Forelimb muscle (tissue), 1 donor: ENCODE measurements at regions not wholly inside any gene's neighbourhood (a gene's known extent, or its start where the extent isn't known, plus 50 kb on each side); places are given as distances from the start of the nearest gene placed in this dataset.
"Not testable (repeated sequence)": the region's sequence is repeated elsewhere in the genome, so short reads cannot be mapped to it uniquely, and the experiment has no call there.

Experiments used
- DNase-seq: peaks from one replicate; pipeline ENCODE4 v3.0.0-alpha.2; 2013; ENCODE audit warnings: low read depth

DNA sequence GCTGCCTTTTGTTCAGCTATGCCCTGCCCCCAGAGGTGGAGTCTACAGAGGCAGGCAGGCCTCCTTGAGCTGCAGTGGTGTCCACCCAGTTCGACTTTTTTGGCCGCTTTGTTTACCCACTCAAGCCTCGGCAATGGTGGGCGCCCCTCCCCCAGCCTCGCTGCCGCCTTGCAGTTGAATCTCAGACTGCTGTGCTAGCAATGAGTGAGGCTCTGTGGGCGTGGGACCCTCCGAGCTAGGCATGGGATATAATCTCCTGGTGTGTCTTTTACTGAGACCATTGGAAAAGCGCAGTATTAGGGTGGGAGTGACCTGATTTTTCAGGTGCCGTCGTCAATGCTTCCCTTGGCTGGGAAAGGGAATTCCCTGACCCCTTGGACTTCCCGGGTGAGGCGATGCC, 279.3 kb downstream of the PTH2R start:
- not testable (repeated sequence) for DNase-seq

DNA sequence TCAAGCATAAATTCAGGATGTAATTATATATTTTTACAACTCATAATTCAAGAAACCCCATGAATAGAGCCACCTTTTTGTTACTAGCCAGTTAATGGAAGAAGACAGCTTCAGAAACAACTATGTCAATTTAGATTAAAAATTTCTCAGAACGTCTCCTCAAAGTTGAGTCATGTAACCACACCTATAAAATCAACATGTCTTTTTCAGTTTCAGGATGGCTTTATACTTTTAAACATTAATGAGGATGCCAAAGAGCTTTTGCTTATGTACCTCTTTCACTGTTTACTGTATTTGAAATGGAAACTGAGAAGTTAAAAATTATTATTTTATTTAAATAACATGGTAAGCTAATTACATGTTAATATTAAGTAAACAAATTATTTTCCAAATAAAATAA, 280.1 kb downstream of the PTH2R start:
- no peak for DNase-seq

DNA sequence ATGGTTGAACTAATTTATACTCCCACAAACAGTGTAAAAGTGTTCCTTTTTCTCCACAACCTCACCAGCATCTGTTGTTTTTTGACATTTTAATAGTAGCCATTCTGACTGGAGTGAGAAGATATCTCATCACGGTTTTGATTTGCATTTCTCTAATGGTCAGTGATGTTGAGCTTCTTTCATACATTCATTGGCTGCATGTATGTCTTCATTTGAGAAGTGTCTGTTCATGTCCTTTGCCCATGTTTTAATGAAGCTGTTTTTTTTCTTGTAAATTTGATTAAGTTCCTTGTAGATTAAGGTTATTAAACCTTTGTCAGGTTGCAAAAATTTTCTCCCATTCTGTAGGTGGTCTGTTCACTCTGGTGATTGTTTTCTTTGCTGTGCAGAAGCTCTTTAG, 281.1 kb downstream of the PTH2R start:
- DNase-seq, result not testable (repeated sequence)

DNA sequence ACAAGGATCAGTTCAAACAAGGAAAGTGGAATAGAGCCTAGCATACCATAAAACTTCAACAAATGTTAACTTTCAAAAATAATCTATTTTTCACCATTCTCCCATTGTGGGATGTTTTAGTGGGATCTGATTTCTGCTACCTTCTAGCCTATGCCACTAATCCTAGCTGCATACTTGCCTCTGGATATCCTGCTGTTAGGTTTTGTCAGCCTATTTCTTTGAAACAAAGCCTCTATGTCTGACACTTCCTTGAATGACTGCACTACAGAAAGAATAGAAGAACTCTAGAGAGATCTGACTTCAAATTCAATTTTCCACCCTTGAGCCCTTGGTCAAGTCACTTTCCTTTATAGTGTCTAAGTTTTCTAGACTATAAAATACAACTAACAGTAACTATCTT, 291.5 kb downstream of the PTH2R start:
- no peak for DNase-seq

DNA sequence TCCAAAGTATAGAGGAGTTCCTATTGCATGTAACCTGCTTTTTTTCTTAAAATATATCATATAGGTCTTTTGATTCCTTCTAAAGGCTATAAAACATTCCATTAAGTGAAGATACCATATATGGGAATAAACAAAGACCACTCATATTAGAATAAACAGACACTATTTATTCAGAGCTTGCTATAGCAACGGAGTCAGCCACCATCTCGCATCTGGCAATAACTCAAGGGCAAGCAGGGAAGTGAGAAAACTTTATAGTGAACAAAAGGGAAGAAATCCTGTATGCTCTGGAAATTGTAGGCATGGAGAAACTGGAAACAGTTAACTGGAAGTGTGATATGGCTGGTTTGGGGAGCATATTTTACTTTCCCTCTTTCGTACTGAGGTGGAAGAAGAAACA, 301.9 kb downstream of the PTH2R start:
- DNase-seq, result no peak

DNA sequence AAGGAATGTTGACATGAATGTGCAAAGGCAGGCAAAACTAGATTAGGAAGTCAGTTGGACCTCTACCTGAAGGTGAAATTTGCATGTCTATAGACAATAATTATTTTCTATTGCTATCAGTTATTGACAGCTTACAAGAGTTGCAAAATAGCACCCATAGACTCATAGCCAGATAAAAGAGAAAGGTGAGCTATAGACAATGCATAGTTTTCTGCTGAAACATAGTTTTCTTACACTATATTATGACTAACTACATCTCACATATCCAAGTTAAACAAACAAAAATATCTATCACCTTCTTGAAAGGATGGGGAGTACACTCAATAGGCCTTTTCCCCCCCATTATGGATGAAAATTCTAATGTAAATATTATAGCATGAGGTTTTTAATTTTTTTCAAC, 305.0 kb downstream of the PTH2R start:
- no peak for DNase-seq

DNA sequence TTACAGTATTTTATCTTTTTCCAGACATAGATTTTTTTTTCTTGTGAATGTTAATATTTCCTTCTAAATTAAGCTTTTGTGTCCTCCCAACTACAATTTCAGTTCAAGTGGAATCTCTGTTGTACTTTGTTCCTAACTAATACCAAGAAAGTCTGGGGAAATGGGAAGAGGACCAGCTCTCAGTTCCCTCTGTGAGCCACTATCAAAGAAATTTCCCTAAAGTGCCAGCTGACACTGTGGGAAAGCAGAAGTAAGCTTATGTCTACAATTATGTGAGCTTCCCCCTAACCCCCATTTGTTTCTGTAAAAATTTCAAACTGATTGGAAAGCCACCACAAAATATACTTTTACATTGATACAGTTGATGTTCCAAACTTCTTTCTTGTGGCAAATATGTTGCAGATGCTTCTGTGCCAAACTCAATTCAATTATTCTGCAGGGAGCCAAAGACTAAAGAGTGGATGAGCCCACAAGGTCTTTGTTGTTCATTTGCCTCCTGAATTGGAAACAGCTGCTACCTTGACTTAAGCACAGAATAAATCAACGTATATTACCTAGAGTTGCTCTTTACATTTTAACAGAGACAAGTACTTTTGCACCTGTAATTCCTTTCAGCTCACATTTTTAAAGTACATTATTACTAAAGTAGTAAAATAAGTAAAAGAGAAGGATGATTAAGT, 306.6 kb downstream of the PTH2R start:
- DNase-seq, result peak; percentile 5

DNA sequence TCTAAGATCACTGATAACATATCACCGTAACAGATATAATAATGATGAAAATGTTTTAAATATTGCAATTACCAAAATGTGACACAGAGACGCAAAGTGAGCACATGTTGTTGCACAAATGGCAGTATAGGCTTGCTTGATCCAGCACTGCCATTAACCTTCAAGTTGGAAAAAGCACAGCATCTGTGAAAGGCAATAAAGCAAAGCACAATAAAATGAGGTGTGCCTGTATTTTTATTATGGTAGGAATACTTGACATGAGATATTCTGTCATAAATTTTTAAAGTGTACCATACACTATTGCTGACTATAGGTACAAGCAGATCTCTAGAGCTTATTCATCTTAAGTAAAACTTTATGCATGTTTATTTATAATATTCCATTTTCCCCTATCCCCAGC, 312.2 kb downstream of the PTH2R start:
- no peak for DNase-seq

DNA sequence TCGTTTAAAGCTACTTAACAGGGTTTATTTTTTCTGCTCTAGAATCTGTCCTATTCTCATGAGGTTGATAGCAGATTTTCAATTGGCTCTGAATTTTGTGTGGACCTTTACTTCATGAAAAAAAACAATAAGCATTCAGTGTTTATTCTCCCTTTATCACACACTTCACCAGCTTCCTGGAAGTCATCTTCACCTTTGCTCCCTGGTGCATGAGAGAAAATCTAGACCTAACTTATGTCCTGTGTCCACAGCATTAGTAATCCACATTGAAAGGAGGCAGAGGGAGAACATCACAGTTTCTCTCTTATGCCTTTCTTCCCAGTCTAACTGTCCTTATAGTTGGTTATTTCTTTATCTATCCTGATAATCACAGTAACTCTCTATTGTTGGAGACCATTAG, 316.1 kb downstream of the PTH2R start:
- no peak for DNase-seq

DNA sequence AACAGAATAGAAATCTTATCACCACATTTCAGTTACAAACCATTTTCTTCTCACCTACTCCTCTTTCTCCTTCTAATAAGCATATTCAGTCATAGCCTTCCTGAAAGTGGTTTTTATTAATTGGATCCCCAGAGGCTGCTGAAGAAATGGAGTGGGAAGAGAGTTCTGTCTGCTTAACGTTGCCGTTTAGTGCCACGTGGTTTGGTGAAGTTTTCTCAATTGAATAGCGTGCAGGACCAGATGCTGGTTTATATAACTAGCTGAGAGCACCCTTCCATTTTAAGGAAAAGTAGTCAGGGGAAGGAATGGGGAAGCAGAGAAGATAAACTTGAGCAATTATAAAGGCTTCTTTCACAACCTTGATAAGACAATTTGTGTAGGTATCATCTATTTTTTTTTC, 318.7 kb downstream of the PTH2R start:
- no peak for DNase-seq

DNA sequence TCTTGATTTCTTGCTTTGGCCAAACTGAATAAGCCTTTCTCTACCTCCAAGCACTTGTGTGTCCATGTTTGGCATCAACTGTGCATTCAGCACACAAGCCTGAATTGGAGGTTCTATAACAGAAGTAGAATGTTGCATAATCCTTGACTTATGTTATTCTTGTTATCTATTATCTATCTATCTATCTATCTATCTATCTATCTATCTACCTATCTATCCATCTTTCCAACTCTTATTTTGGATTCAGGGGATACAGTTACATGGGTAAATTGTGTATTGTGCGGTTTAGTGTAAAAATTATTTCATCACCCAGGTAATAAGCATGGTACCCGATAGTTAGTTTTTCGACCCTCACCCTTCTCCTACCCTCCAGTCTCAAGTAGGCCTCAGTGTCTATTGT, 319.6 kb downstream of the PTH2R start:
- DNase-seq, result no peak

DNA sequence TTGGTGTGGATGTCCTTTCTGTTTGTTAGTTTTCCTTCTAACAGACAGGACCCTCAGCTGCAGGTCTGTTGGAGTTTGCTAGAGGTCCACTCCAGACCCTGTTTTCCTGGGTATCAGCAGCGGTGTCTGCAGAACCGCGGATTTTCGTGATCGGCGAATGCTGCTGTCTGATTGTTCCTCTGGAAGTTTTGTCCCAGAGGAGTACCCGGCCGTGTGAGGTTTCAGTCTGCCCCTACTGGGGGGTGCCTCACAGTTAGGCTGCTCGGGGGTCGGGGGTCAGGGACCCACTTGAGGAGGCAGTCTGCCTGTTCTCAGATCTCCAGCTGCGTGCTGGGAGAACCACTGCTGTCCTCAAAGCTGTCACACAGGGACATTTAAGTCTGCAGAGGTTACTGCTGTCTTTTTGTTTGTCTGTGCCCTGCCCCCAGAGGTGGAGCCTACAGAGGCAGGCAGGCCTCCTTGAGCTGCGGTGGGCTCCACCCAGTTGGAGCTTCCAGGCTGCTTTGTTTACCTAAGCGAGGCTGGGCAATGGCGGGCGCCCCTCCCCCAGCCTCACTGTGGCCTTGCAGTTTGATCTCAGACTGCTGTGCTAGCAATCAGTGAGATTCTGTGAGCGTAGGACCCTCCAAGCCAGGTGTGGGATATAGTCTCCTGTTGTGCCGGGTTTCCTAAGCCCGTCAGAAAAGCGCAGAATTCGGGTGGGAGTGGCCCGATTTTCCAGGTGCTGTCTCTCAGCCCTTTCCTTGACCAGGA, 345.2 kb downstream of the PTH2R start:
- DNase-seq, result not testable (repeated sequence)

DNA sequence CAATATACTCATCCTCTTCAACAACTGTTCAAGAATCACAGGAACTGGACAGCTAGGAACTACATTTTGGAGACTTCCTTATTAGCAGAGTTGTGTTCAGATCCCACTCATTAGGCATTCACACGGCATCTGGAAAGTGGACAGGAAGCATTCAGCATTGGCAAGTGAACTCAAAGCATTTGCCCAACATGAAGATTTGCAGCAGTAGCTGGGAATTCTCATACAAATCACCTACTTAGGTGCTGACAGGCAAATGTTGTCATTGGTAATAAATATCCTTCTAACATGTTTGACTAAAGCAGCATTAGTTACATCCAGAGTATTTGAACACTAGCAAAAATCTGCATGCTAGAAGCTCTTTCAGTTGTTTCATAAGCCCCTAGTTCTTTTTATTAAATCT, 350.8 kb downstream of the PTH2R start:
- DNase-seq, result no peak

DNA sequence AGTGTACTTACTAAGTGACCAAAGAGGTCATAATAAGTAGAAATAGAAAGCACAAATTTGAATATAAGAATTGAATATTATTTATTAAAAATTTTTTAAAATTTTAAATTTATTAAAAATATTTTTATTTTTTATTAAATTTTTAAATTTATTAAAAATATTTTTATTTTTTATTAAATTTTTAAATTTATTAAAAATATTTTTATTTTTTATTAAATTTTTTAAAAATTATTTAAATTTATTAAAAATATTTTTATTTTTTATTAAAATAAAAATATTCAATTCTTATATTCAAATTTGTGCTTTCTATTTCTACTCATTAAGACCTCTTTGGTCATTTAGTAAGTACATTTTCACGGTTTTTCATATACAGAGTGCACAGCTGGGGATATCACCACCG, 366.5 kb downstream of the PTH2R start:
- DNase-seq, result not testable (repeated sequence)

DNA sequence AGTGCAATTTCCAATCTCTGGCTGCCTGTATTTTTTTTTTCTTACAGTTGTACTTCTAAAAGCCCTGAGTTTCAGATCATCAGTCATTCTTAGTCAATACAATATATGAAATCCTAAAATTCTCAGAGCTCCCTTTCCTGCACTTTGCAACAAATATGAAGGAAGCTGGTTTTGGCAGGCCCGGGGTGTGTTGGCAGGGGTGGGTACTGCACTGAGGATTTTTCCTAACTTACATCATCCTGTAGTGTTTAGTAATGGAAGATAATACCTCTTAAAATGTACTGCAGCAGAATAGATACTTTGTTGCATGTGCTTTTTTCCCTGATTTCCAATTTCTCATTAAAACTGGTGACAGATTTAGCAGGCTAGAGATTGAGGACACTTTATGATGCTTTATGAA, 374.6 kb downstream of the PTH2R start:
- no peak for DNase-seq

DNA sequence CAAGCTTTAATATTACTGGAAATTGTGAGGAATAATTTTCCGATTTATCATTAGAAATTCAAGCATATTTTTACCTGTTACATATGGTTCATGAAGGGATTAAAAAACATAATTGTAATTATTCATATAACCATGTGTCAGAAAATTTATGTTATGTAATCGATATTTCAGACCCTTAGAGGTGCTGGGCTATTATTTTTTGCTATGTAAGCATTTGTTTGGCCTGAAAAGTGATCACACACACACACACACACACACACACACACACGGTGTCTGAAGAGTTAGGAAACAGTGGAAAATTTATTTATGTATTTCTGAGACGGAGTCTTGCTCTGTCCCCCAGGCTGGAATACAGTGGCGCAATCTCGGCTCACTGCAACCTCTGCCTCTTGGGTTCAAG, 375.5 kb downstream of the PTH2R start:
- no peak for DNase-seq

DNA sequence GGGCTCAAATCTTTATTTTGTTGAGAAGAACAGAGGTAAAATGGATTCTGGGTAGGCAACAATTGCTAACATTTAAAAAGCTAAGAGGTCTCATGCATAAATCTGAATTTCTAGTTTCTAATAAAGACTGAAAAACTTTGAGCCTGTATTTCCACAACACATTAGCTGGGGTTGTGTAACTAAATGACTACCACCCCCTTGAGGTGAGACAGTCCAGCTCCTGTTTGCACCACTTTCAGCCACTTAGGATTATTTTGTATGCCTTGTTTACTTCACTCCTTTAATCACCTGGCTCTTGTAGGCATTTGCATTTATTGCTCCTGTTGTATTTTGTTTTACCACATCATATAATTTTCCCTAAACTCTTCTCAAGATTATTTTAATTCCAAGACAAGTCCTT, 376.6 kb downstream of the PTH2R start:
- DNase-seq, result no peak

DNA sequence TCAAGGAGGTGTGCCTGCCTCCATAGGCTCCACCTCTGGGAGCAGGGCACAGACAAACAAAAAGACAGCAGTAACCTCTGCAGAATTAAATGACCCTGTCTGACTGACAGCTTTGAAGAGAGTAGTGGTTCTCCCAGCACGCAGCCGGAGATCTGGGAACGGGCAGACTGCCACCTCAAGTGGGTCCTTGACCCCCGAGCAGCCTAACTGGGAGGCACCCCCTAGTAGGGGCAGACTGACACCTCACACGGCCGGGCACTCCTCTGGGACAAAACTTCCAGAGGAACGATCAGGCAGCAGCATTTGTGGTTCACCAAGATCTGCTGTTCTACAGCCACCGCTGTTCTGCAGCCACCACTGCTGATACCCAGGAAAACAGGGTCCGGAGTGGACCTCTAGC, 378.2 kb downstream of the PTH2R start:
- DNase-seq, result not testable (repeated sequence)

DNA sequence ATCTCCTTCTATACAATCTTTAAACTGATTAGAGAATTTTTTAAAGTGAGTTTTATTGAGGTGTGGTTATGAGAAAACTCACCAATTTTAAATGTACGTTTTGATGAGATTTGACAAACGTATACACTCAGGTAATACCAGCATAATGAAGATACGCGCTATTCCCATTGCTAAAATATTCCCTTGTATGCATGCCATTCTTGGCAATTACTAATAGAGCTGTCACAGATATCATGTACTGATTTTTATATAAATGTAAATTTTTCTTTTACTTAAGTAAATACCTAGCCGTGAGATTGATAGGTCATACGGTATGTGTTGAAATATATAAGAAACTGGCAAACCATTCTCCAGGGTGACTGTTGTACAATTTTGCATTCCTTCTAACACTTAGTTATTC, 384.7 kb downstream of the PTH2R start:
- no peak for DNase-seq

DNA sequence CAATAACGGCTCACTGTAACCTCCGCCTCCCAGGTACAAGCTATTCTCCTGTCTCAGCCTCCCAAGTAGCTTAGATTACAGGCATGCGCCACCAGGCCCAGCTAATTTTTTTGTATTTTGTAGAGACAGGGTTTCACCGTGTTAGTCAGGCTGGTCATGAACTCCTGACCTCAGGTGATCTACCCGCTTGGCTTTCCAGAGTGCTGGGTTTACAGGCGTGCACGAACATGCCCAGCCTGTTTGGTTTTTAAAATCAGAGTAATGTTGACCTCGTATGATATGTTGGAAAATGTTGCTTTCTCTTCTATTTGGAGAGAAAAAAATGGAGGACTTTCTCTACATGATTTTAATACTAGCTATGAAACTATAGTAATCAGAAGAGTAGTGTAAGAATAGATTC, 386.2 kb downstream of the PTH2R start:
- no peak for DNase-seq

DNA sequence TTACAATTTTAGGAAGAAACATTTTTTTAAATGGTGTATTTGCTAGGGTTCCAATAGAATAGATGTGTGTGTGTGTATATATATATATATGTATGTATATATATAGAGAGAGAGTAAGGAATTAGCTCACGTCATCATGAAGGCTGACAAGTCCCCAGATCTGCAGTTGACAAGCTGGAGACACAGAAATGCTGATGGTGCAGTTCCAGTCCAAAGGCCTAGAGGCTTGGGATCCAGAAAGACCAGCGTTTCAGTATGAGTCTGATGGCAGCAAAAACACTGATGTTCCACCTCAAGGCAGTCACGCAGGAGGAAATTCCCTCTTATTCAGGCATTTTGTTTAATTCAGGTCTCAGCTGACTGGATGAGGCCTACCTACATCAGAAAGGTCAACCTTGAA, 386.8 kb downstream of the PTH2R start:
- no peak for DNase-seq

DNA sequence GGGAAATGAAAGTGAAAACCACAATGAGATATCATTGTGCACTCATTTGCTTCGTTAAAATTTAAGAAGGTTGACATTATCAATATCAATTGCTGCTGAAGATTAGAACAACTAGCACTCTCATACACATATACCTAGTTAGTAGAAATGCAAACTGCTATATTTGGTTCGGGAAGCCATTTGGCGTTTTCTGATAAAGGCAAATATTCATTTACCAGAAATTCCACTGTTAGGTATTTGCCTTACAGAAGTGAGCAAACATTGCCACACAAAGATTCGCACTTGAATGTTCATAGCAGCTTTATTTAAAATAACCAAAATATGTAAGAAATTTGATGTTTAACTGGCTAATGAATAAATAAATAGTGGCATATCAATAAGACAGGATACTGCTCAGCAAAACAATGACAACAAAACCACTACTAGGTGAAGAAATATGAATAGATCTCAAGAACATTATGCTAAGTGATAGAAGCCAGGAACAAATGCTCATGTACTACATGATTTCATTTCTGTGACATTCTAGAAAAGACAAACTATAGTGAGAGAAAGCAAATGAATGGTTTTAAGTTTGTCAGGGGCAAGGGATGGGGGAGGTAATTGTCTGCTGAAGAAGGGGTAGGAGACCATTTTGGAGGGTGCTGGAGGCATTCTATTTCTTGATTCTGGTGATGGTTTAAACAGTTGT, 387.8 kb downstream of the PTH2R start:
- no peak for DNase-seq

DNA sequence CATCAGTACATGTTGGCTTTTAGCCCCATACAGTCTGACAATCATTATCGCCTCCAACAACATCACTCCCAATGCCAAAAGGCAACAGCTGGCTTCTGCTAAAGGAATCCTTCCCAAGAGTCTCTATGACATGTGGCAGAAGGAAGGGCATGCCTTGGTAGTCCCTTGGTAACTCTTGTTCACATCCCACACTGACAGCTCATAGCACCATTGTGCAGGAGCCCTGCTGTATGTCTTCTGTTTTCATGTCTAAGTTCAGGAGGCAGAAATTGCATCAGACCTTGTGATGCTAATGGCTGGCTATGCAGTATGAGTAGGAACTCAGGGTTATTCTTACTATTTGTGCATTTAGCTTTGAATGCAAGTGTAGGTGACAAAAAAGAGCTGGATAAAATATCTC, 392.1 kb downstream of the PTH2R start:
- no peak for DNase-seq
